TTC549 (cell line): ENCODE measurements at regions not wholly inside any gene's neighbourhood (a gene's known extent, or its start where the extent isn't known, plus 50 kb on each side); places are given as distances from the start of the nearest gene placed in this dataset.
"Not testable (repeated sequence)": the region's sequence is repeated elsewhere in the genome, so short reads cannot be mapped to it uniquely, and the experiment has no call there.

ENCODE experiments used
- FAIRE-seq: peaks from 2 replicates; lab custom pipeline; 2012; peaks lifted over from hg19 to GRCh38; lab: Jason Lieb, UNC

DNA sequence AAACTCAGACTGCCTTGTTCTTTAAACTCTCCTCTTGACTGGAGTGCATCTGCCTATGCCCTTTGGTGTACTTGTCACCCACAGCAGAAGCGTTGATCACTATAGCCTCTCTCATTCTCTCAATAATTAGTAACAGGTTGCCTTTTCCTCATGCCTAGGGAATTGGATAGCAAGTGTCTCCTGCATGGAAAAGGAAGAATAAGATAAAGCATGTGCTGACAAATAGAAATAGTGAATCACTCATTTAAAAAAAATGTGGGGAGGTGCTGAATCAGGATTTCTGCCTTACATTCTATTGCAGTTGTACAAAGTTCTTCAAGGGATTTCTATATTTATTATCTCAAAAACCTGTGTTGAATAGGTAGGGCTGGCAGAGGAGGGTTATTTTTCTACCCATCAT lies 323.0 kb downstream of the TXNL1 start:
- no peak for FAIRE-seq

DNA sequence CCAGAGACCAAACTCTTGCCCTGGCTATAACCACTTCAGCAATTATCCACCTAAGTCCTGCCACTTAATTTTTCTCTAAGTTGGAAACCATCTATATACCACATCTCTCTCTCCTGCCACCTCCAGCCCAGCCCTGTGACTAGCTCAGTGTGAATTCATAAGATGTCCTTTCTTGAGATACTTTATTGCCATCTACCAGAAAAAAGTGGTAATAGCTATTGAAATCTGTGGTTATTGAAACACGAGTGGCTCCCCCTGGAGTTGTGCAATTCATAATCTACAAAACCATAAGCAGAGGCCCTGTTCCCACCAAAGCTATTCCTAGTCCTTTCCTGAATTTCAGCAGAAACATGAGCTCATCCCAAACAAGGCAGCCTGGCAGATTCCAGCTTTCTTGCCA lies 324.0 kb downstream of the TXNL1 start:
- FAIRE-seq: no peak

DNA sequence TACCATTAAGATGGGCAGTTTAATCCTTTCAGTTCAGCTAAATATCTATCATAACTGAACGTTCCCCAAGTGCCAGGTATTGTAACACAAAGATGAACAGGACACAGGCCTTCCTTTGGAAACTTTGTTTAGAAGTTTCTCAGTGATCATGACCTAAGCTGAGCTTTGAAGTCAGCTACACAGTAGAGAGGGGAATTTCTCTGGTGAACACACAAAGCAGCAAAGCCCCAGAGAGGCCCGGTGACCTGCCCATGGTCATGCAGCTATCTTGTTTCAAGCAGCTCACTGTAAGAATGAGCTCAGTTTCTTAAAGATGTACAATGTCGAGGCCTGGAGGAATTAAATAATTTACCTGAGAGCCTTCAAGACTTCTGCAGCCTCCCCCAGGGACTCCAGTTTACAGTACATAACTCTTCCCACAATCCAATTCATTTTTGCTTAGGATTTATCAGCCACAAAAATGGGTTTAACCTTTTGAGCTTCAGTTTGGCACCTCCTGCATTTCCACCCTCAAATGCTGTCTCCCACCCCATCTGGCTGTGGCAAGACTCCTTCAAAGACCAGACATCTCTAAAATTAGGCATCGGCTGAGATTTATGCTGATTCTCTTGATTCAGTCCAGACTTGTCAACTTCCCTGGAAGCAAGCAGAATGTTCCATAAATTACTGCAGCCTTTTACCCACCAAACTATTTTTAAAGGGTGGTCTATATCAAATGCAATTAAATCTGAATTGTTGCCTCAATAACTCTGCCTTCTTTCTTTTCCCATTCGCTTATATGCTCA lies 325.6 kb downstream of the TXNL1 start:
- FAIRE-seq: no peak

DNA sequence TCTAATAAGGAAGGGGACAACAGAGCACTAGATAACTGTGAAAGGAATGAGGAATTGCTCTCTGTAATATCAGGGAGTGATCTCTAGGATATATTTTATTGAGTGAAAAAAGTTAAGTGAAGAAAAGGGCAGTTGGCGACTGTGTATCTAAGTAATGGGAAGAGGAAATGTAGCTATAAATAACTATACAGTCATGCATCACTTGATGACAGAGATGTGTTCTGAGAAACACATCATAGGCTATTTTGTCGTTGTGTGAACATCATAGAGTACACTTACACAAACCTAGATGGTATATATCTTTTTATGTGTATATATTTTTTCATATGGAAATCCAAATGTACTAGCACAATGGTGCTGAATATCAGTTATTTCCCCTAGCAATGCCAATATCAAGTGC lies 329.3 kb downstream of the TXNL1 start:
- FAIRE-seq: no peak

DNA sequence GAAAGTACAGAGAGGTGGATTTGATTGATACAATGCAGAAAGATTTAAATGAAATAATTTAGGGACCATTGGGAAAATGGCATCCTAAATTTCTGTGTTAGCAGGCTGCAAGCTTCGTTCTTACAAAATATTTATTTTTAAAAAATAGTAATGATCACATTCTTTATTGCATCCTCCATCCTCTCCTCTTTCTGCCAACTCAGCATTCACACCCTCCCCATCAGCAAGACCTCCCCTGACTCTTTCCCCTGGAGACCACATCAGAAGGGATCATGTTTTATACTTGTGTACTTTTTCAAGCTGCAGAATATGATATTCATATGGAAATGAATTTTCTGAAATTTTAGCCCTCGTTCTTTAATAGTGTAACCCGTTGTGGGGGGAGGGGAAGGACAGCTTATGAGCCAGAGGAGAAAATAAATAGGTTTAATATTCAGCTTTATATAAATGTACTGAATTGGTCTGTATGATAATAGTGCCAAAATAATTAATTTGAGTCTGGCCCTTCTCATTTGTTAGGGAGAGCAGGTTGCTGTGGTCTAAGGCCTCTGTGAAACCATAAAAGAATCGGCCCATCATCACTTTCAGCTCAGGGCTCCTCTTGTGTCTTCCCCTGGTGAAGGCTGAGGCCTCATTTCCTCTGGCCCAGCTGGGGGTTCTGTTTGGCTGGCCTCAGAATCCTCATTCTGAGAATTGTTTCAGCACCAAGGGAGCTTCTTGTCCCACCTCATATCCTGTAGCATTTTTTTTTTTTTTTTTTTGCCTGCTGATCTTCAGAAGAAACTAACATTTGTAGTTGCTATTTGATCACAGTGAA lies 330.8 kb downstream of the TXNL1 start:
- no peak for FAIRE-seq

DNA sequence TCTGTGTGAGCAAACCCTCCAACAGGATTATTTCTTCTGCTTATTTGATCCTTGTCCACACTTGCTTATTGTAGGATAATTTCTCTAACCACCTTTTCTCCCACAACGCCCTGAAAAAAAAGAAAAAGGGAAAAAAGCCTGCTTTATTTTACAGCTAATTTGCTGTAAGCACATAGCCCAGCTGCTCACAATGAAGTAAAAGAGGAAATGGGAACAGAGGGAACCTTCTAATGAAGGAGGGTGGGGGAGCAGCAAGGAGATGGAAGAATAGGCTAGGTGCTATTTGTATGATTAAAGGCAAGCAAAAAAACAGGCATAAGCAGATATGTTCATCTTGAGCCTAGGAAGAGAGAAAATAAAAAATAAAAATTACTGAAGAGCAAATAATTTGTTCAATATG lies 331.6 kb downstream of the TXNL1 start:
- no peak for FAIRE-seq

DNA sequence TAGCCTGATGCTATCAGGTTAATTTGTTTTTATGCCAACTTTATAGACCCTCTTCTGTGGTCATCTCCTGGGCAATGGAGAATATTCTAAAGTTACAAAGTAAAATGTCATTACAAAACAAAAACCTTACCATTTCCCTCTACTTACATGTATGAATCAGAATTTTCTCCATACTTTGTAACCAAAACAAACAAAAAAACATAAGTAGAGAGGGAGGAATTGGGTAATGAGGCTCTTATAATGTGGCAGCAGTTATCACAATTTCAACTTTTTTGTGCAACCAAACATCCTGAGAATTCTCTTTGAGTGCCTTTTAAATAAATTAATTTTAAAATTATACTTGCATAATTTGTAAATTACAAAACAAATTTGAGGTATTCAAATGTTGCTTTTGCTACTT lies 332.8 kb downstream of the TXNL1 start:
- no peak for FAIRE-seq

DNA sequence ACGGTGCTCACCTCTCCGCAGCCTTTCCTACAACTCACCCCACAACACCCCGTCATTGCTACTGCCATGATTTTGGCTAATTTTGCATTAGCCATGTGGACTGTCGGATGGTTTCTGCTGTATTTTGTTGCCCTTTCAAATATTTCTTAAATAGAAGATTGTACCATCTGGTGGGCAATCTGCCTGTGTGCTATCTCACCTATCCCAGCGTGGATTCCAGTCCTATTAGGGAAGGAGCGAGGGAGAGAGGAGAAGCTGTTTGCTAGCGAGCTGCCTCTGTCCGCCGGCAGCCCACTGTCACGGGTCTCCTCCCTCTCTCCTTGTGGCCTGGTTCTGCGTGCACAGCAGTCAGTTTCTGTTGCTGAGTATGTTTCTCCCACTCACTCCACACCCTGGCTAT lies 336.2 kb downstream of the TXNL1 start:
- no peak for FAIRE-seq

DNA sequence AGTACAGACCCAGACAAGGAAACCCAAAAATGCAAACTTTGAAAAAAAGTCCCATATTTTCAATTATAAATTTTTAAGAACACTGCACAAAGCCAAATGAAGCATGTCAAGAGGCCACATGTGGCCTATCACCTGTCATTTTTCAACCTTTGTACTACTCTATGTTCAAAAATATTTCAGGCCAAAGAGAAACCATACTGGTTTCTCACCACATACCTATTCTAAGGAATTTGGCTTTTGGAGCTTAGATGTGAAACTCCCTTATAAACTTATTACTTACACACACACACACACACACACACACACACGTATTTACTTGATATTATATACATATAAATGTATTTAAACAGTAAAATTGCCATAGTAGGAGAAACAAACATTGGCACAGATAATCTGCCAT lies 338.7 kb downstream of the TXNL1 start:
- FAIRE-seq: no peak

DNA sequence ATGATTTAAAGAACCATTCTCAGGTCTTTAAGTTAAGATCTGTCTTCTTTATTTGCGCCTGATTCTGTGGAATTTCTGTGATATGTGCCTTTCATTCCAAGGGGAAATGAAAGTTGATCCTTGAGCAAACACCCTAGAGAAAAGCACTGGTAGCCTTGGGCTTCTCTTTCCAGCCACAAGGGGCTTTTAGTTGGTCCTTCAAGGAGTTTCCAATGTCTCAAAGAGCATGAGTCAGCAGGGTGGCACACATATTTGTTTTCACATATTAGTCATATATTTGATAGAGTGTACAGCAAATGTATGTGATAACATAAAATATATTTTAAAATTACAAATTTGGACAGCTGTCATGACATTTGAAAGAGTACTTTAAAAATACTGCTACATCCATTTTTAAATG lies 339.5 kb downstream of the TXNL1 start:
- FAIRE-seq: no peak

DNA sequence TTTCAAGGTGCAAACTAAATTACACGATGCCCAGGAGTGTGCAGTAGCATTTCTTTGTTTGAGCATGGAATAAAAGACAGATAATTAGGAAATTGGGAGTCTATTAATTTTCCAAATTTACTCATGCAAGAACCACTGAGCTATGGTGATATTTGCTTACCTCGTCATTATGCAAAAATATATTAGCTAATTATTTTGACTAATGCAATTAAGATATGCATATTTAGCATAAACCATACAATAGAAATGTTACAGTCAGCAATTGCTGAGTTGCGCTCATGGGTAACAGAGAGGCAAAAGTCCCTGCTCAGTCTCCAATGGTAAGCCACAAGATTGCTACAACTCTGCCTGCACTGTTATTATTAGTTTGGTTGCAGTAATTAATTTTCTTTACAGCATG lies 342.0 kb downstream of the TXNL1 start:
- FAIRE-seq: no peak

DNA sequence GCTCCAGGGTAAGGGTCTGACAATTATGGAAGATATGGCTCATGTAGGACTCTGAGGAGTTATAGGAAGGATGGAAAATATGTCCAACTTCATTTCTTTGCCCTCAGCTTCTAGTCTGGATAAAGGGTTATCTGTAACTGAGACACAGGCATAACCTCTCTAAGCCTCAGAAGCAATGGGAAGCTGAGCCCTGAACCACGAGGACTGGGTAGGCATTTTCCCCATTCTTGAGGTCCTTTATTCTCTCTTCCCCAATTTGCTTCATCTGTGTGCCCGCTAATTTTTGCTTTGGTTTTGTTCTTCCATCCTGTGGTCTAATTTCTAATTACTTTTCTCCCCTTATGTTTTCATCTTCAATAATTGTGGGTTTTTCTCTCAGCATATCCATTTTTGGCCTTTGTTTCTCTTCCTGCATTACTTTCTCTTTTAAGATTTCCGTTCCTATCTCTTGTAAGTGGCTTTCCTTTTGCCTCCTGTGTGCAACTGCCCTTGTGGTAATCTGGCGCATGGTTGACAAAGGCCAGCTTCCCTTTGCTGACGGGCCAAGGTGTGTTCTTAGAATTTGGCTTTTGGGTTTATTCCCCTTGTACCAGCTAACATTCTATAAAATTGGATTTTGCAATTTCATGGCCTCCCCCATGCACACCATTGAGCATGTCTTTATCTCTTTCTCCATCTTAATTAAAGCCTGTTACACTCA lies 343.8 kb downstream of the TXNL1 start:
- FAIRE-seq: no peak

DNA sequence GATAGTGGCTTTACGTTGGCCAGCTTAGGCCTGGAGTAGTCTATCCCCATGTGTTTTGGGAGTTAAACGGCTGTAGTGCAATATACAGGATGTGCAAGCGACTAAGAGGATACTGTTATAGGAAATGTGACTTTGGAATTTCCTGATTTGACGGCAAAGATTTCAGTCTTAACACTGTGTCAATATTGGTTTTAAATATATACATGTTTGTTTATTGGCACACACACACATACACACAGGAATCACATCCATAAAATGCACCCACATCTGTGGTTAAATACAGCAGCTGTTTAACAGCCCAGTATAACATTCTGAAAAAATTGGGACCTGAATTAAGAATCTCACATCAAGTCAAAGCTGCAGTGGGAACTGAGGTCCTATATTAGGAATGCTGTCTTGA lies 347.1 kb downstream of the TXNL1 start:
- no peak for FAIRE-seq

DNA sequence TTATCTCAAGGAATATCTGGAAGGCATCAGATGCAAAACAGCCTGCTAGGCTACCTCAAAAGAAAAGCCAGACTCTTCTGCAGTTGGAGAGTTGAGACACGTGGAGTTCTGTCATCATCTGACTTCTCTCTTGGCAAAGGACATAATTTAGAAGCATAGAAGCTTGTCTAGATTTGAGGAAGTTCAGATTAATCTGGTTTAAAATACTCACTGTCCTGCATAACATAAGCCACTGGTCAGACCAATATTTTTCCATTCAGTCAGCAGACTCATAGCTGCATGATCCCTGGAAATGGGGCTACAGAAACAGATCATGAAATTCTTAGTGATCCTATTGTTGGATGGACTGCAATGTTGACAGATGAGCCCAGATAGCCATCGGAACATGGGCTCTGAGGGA lies 349.0 kb downstream of the TXNL1 start:
- FAIRE-seq: no peak

DNA sequence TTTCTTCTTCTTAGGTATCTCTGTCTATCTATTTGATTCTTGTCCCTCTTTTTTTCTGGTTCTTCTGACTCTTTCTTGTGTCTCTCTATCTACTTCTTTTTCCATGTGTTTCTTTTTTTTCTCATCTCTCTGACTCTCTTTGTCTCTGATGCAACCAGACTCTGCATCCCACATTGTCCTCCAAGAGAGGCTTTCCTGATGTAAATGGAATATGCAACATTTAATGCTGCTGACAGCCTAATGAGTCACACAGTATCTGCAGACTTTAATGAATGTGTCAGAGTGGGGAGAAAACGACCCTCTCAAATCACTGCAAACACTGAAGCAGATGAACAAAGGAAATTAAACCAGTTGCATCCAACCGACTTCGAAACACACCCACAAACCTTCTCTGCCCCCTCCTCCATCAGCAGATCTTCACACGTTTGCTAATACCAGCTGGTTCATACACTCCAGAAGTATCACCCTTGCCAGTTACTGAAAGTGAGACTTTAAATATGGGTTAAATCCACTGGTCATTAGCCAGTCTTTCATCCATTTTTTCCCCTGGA lies 351.5 kb downstream of the TXNL1 start:
- FAIRE-seq: no peak

DNA sequence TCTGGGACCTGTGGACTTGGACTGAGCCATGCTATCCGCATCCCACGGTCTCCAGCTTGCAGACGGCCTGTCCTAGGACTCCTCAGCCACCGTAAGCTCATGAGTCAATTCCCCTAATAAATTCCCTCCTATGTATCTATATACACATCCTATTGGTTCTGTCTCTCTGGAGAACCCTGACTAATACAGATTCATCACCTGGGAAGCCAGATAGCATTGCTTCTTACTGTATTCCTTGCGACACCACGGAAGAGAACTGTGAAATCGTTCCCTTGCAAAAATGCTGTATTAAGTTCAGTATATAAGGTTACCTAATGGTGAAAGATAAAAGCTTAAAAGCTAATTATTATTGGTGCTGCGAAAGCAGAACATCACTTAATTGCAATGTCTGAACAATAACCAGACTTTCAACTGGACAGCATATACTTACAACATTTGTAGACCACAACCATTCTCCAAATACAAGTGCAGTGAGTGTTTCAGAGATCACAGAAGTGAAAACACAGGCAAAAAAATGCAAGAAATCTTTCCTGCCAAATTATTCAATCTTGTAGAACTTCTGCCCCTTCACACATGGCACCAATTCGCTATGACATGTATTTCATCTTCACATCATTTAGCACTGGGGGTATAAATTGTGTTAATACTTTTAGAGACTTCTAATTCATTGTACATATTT lies 352.9 kb downstream of the TXNL1 start:
- FAIRE-seq: no peak

DNA sequence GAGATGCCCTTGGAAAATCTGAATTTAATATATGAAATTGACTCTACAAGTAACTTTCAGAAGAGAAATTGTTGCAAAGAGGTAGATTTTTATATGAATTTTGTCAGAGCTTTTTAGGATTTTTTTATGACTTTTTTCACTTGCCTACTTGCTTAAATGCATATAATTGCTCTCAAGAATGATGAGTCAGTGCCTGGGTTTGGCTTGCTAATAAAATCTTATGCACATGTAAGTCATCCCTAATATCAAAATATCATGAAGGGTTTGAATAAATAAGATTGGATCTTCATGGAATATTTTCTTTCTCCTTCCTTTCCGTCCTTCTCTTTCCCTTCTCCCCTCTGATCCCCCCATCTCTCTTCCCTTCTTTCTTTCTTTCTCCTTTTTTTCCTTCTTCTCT lies 354.1 kb downstream of the TXNL1 start:
- FAIRE-seq: no peak

DNA sequence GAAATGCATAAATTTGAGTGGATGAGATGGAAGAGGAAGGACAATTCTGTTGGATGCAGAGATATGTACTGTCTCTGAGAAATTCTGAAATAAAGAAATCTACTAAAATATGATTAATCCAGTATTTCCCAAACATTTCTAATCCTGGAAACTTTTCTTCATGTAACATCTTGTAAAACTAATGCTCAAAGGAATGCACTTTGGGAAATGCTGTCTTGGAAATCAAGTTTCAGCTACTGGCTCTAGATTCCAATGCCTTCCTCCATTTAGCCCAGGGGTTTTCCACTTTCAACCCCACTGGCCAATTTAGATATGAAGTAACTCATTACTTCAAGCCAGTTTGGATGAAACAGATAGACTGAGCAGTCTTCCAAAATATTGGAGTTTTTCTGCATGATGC lies 355.1 kb downstream of the TXNL1 start:
- FAIRE-seq: no peak

DNA sequence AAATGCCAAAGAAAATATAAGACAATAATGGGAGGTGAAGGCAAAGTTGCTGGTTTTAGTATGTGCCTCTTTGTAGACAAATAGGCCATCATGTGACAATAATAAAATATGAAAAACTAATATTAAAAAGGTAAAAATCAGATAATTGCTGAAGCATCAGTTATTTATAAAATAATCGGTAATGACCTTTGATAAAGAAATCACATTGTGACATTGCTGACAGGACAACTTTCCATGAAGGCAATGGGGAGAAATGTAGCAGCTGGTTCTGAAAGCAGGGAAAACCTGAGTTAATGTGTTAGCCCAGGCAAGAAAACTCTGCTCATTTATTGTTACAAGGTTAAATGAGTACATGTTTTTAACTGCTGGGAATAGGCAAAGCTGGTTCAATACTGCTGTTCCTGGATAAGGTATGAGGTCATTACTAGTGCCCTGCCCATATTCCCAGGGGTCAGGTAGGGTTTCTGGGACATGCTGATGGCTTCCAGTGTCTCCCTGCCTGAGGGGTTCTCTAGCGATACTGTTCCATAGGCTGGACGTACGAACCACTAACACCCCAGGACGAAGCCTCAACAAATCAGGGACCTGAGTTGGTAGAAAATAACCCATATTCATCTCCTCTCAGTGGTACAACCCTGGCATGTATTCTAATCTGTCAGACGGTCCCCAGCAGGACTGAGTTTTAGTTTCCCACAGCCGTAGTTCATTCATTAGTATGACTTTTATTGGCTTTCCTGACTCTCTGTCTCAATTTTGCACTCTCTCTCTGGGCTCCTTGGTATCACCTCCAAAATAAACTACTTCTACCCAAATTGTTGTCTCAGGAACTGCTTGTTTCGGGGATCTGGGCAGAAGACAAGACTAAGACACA lies 355.9 kb downstream of the TXNL1 start:
- no peak for FAIRE-seq

DNA sequence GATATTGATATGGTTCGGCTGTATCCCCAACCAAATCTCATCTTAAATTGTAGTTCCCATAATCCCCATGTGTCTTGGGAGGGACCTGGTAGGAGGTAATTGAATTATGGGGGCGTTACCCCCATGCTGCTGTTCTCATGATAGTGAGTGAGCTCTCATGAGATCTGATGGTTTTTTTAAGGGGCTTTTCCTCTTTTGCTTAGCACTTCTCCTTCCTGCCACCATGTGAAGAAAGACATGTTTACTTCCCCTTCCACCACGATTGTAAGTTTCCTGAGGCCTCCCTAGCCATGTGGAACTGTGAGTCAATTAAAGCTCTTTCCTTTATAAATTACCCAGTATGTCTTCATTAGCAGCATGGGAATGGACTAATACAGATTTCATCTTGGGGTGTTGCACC lies 358.6 kb downstream of the TXNL1 start:
- not testable (repeated sequence) for FAIRE-seq

DNA sequence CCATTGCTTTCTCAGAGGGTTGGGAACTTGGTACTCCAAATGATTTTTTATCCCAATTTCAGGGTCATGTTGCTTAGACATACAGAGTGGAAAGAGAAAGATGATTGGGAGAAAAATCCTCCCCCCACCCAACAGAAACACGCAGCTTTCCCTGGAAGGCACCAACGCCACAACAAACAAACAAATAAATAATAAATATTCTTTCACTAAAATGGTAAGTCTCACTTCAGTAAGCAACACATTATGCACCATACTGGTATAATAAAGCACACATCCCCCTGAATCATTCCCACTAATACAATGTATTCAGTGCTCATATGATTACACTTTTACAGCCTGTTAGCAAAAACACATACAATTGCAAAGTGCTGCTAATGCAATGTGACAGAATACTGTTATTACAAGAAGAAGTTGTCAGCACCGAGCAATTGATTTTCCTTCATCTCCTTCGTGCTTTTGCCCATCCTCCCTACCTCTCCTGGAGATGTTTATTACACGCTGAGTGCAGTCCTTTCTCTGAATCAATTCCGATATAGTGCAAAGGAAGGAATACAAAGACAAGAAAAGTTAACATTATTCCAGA lies 359.9 kb downstream of the TXNL1 start:
- no peak for FAIRE-seq
